Kidney epithelial cell (primary cell): ENCODE measurements at regions not wholly inside any gene's neighbourhood (a gene's known extent, or its start where the extent isn't known, plus 50 kb on each side); places are given as distances from the start of the nearest gene placed in this dataset.
A peak's percentile ranks its signal among the peaks of the same experiment; 100 is the strongest.
"Not testable (repeated sequence)": the region's sequence is repeated elsewhere in the genome, so short reads cannot be mapped to it uniquely, and the experiment has no call there.

Experiments used
- DNase-seq: peaks from one replicate; pipeline ENCODE4 v3.0.0-alpha.2; 2010; ENCODE audit warnings: low read depth
- H3K27me3 ChIP-seq: 2 replicates; pipeline ENCODE4 v1.6.0; 2011; ENCODE audit warnings: low read length; ENCODE audit not compliant: control insufficient read depth, insufficient read depth
- H3K36me3 ChIP-seq: 2 replicates; pipeline ENCODE4 v1.5.1; 2011; ENCODE audit warnings: low read length; ENCODE audit not compliant: control insufficient read depth, insufficient read depth
- H3K4me3 ChIP-seq: 2 replicates; pipeline ENCODE4 v1.5.1; 2011; ENCODE audit warnings: low read depth, mild to moderate bottlenecking, control low read depth, low read length
- TF ChIP-seq, protein P1 (sequence below): IDR thresholded peaks from 2 replicates; pipeline ENCODE4 v1.5.1; 2011; ENCODE audit warnings: mild to moderate bottlenecking, moderate library complexity, low read length, control low read depth, inconsistent platforms; ENCODE audit not compliant: insufficient read depth, poor library complexity, severe bottlenecking

DNA sequence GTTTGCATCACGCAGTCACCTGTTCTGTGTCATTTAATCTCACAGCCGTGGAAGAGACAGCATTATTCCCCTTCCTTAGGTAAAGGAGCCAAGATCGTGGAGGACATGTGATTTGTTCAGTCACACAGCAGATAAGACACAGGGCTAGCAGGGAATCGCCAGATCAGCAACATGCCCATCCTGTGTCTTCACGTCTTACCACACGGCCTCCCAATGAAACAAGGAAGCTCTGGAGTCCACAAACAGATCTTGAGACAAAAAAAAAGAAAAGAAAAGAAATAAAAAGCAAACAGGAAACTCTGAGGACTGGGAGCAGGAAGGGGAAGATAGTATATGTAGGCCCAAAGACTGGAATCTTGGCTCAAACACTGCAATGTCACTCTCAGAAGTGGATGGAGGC lies 155.3 kb downstream of the ADSS2 start:
- no peak overlapping the region for H3K4me3 ChIP-seq
- TF ChIP-seq, protein P1, sequence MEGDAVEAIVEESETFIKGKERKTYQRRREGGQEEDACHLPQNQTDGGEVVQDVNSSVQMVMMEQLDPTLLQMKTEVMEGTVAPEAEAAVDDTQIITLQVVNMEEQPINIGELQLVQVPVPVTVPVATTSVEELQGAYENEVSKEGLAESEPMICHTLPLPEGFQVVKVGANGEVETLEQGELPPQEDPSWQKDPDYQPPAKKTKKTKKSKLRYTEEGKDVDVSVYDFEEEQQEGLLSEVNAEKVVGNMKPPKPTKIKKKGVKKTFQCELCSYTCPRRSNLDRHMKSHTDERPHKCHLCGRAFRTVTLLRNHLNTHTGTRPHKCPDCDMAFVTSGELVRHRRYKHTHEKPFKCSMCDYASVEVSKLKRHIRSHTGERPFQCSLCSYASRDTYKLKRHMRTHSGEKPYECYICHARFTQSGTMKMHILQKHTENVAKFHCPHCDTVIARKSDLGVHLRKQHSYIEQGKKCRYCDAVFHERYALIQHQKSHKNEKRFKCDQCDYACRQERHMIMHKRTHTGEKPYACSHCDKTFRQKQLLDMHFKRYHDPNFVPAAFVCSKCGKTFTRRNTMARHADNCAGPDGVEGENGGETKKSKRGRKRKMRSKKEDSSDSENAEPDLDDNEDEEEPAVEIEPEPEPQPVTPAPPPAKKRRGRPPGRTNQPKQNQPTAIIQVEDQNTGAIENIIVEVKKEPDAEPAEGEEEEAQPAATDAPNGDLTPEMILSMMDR = no peak
- no peaks in the 10 kb centered on the region for H3K27me3 ChIP-seq
- no peaks in the 10 kb centered on the region for H3K36me3 ChIP-seq
- no peak for DNase-seq

DNA sequence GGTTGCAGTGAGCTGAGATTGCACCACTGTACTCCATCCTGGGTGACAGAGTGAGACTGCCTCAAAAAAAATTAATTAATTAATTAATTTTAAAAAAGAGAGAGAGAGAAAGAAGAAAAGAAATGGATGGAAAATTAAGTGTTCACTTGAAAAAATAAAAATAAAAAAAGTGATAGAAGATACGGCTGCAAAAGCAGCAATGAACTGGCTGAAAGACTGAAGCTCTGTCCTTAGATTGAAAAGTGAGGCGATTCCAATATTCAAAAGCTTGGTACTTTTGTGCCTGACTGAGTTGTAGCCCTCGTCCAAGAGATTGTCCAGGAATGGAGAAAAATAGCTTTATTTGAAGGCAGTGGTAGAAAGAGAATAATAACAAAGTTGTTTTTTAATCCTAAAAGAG lies 154.6 kb downstream of the ADSS2 start:
- no peak for DNase-seq
- H3K4me3 ChIP-seq = no peak overlapping the region
- TF ChIP-seq, protein P1 = no peak
- H3K27me3 ChIP-seq = no peaks in the 10 kb centered on the region
- H3K36me3 ChIP-seq = no peaks in the 10 kb centered on the region

DNA sequence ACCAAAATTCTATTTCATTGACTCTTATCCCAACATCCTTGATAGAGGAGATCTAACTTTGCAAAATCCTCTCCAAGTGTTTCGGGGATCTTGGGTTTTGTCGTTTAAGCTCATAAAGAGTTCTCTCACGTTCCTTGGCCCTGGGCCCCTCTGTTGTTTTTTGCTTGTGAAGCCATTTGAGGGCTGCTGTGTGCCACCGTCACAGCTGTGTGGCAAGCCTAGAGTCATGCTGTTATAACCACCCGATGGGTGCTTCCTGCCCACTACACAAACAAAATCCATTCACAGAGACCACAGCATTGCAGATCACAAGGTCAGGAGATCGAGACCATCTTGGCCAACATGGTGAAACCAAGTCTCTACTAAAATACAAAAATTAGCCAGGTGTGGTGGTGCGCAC lies 154.1 kb downstream of the ADSS2 start:
- Histone ChIP-seq H3K27me3 (no peaks in the 10 kb centered on the region), H3K36me3 (no peaks in the 10 kb centered on the region), H3K4me3 (no peak overlapping the region)
- TF ChIP-seq, protein P1 = no peak
- DNase-seq = no peak

DNA sequence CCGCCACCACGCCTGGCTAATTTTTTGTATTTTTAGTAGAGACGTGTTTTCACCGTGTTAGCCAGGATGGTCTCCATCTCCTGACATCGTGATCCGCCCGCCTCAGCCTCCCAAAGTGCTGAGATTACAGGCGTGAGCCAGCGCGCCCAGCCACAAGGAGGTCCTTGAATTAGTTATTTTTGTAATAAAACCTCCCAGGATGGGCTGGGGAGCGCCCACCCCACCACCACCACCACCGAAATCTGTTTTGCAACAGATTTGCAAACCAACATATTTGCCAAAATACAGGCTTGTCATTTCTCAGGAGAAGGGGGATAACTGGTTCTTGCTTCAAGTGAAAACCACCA lies 151.7 kb downstream of the ADSS2 start:
- H3K36me3 ChIP-seq, H3K27me3 ChIP-seq, DNase-seq, H3K4me3 ChIP-seq: not testable (repeated sequence)

DNA sequence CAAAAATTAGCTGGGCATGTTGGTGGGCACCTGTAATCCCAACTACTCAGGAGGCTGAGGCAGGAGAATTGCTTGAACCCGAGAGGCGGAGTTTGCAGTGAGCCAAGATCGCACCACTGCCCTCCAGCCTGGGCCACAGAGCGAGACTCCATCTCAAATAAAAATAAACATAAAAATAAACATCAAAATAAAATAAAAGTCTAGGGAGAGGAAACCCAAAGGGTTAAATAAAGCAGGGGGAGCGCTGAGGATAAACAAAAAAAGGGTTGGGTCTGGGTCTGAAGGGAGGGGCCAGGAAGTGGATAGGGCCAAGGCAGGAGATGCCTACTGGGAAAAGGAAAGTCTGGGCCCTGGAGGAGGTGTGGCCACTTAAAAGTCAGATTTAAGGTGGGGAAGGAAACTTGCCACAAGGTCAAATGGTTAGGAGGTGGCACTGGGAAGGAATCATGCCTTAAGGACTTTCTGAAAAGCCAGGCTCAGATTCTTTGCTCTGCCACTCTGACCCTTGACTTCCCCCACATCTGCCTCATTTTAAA lies 150.0 kb downstream of the ADSS2 start:
- TF ChIP-seq, protein P1 = no peak
- no peaks in the 10 kb centered on the region for H3K36me3 ChIP-seq
- H3K27me3 ChIP-seq = no peaks in the 10 kb centered on the region
- H3K4me3 ChIP-seq = no peak overlapping the region
- no peak for DNase-seq

DNA sequence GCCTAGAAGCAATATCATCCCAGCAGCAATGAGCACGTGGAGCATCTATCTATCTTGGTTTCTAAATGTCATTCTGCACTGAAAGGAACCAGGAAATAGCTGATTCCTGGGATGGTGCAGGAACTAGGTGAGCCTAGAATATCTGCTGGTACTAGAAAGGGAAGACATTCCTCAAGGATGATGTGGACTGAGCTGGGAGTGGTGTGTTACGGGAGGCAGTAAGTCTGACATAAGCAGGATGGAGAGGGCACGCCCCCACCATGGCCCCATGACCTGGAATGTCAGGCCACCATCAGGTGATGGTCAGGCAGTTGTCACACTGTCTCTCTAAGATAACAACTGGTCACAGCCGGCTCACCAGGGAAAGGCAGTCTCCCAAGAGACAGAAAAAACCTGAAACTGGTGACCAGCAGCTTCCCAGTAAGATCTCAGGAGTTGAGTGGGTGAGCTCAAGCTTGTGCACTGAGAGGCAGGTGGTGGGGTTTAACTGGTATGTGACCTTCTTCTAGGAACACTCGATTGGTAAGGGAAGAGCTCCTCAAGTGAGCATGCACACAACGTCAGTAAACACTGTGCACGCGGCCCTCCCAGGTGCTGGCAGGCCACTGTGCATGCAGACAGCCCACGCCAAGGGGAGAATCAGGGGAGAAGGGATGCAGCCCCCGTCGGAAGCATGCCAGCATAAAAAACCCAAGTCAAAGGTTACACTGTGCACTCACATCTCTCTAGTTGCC lies 148.7 kb downstream of the ADSS2 start:
- Histone ChIP-seq H3K4me3 (no peak overlapping the region), H3K27me3 (no peaks in the 10 kb centered on the region), H3K36me3 (no peaks in the 10 kb centered on the region)
- peak; percentile 74 for DNase-seq
- TF ChIP-seq, protein P1 = no peak
